IMR-90 (cell line): ENCODE measurements at regions not wholly inside any gene's neighbourhood (a gene's known extent, or its start where the extent isn't known, plus 50 kb on each side); places are given as distances from the start of the nearest gene placed in this dataset.

Experiments used
- ATAC-seq: fragments of 200-7000 bp; cut with Tn5 transposase; 2 replicates; pipeline ENCODE4 v1.9.1; 2020; ENCODE audit warnings: low read depth, mild to moderate bottlenecking, moderate library complexity
- BruUV-seq: library from RNA; stranded (reverse); fragments of 400-500 nt; replicated peaks from 2 replicates; lab custom pipeline; 2021; lab: Mats Ljungman, UMichigan
- CTCF ChIA-PET: fragments of 300-600 bp; formaldehyde crosslinking; extraction: SDS; loops from one replicate; lab custom pipeline; 2021; ENCODE audit warnings: antibody characterized with exemption; lab: Yijun Ruan, JAX
- POLR2A ChIA-PET: fragments of 300-600 bp; sonication (Branson Sonifier 250); formaldehyde crosslinking; loops from one replicate; lab custom pipeline; 2022; ENCODE audit warnings: antibody characterized with exemption; ENCODE audit not compliant: unreplicated experiment; lab: Charles Lee
- DNase-seq: peaks from one replicate; pipeline ENCODE4 v3.0.0; 2013
- H2AFZ ChIP-seq: replicated peaks from 2 replicates; pipeline ENCODE3; 2013; ENCODE audit warnings: low read length, mild to moderate bottlenecking; ENCODE audit not compliant: poor library complexity
- H2AK5ac ChIP-seq: 2 replicates; pipeline ENCODE4 v1.6.1; 2013; ENCODE audit warnings: low read depth, low read length, inconsistent platforms
- H2AK9ac ChIP-seq: replicated peaks from 2 replicates; pipeline ENCODE3; 2013; ENCODE audit warnings: mild to moderate bottlenecking, low read depth, low read length, moderate library complexity; ENCODE audit not compliant: poor library complexity
- H2BK120ac ChIP-seq: 2 replicates; pipeline ENCODE4 v1.6.1; 2013; ENCODE audit warnings: low read depth, low read length, inconsistent platforms
- H2BK15ac ChIP-seq: 3 replicates; pipeline ENCODE4 v1.6.1; 2013; ENCODE audit warnings: low read depth, low read length, inconsistent platforms
- H2BK20ac ChIP-seq: 2 replicates; pipeline ENCODE4 v1.6.1; 2013; ENCODE audit warnings: low read depth, mild to moderate bottlenecking, inconsistent platforms, low read length, moderate library complexity
- H2BK5ac ChIP-seq: 2 replicates; pipeline ENCODE4 v1.6.1; 2013; ENCODE audit warnings: mild to moderate bottlenecking, low read depth, low read length, inconsistent platforms; ENCODE audit not compliant: poor library complexity, severe bottlenecking
- H3K14ac ChIP-seq: replicated peaks from 2 replicates; pipeline ENCODE4 v1.6.1; 2013; ENCODE audit warnings: low read depth, low read length, inconsistent platforms
- H3K18ac ChIP-seq: 2 replicates; pipeline ENCODE4 v1.6.1; 2013; ENCODE audit warnings: low read depth, low read length, control low read depth
- H3K23ac ChIP-seq: 2 replicates; pipeline ENCODE4 v1.6.1; 2013; ENCODE audit warnings: low read depth, low read length, inconsistent platforms
- H3K27ac ChIP-seq: 2 replicates; pipeline ENCODE4 v1.5.1; 2013; ENCODE audit warnings: mild to moderate bottlenecking, control low read depth, low read length; ENCODE audit not compliant: insufficient read depth
- H3K27me3 ChIP-seq: 2 replicates; pipeline ENCODE4 v1.6.1; 2013; ENCODE audit warnings: low read length; ENCODE audit not compliant: control insufficient read depth, insufficient read depth
- H3K36me3 ChIP-seq: 2 replicates; pipeline ENCODE4 v1.6.1; 2013; ENCODE audit warnings: low read length, mixed read lengths; ENCODE audit not compliant: control insufficient read depth, insufficient read depth
- H3K4ac ChIP-seq: 2 replicates; pipeline ENCODE4 v1.6.1; 2013; ENCODE audit warnings: low read depth, low read length, inconsistent platforms
- H3K4me1 ChIP-seq: 2 replicates; pipeline ENCODE4 v1.6.1; 2013; ENCODE audit warnings: low read length, mixed read lengths; ENCODE audit not compliant: control insufficient read depth, insufficient read depth
- H3K4me2 ChIP-seq: 2 replicates; pipeline ENCODE4 v1.6.1; 2013; ENCODE audit warnings: low read depth, mild to moderate bottlenecking, control low read depth, low read length, moderate library complexity
- H3K4me3 ChIP-seq: 2 replicates; pipeline ENCODE4 v1.5.1; 2013; ENCODE audit warnings: low read depth, mild to moderate bottlenecking, control low read depth, low read length, moderate library complexity; ENCODE audit not compliant: insufficient read depth
- H3K56ac ChIP-seq: 2 replicates; pipeline ENCODE4 v1.6.1; 2013; ENCODE audit warnings: low read length, inconsistent platforms; ENCODE audit not compliant: insufficient read depth; ENCODE audit errors: extremely low read depth
- H3K79me1 ChIP-seq, 2 experiments: 2 replicates each; pipeline ENCODE4 v1.6.1; 2013; ENCODE audit warnings: low read length in 2 of 2, inconsistent platforms in 1 of 2, low read depth in 1 of 2
- H3K9ac ChIP-seq: 2 replicates; pipeline ENCODE4 v1.6.1; 2013; ENCODE audit warnings: low read depth, low read length, control low read depth
- H3K9me1 ChIP-seq: 2 replicates; pipeline ENCODE4 v1.6.1; 2013; ENCODE audit warnings: low read length, inconsistent platforms; ENCODE audit not compliant: insufficient read depth
- H3K9me3 ChIP-seq: 2 replicates; pipeline ENCODE4 v1.6.1; 2013; ENCODE audit warnings: low read length; ENCODE audit not compliant: control insufficient read depth, insufficient read depth
- H4K20me1 ChIP-seq: 2 replicates; pipeline ENCODE4 v1.6.1; 2013; ENCODE audit warnings: low read length, inconsistent platforms; ENCODE audit not compliant: insufficient read depth
- H4K5ac ChIP-seq: 2 replicates; pipeline ENCODE4 v1.6.1; 2013; ENCODE audit warnings: mild to moderate bottlenecking, low read depth, low read length, control low read depth
- H4K8ac ChIP-seq, 2 experiments: 2 replicates each; pipeline ENCODE4 v1.6.1; 2013; ENCODE audit warnings: low read depth in 2 of 2, low read length in 2 of 2, control low read depth in 1 of 2, inconsistent platforms in 1 of 2
- H4K91ac ChIP-seq: 2 replicates; pipeline ENCODE4 v1.6.1; 2013; ENCODE audit warnings: low read depth, low read length, inconsistent platforms; ENCODE audit not compliant: insufficient read depth
- BHLHE40 ChIP-seq: fragments of 150-350 bp; IDR thresholded peaks from 2 replicates; pipeline ENCODE4 v1.6.1; 2016; ENCODE audit warnings: mild to moderate bottlenecking, low read depth, low read length
- CEBPB ChIP-seq: IDR thresholded peaks from 2 replicates; pipeline ENCODE4 v1.6.1; 2012; ENCODE audit warnings: low read depth, low read length, improper control_type of control experiment
- CHD1 ChIP-seq: IDR thresholded peaks from 2 replicates; pipeline ENCODE4 v1.6.1; 2012; ENCODE audit warnings: low read depth, low read length, improper control_type of control experiment
- ELK1 ChIP-seq: fragments of 150-350 bp; IDR thresholded peaks from 2 replicates; pipeline ENCODE4 v1.6.1; 2016; ENCODE audit warnings: low read depth, mild to moderate bottlenecking, low read length, moderate library complexity, borderline replicate concordance
- MAFK ChIP-seq: IDR thresholded peaks from 2 replicates; pipeline ENCODE4 v1.6.1; 2012; ENCODE audit warnings: low read depth, low read length, improper control_type of control experiment
- MAZ ChIP-seq: IDR thresholded peaks from 2 replicates; pipeline ENCODE4 v1.6.1; 2012; ENCODE audit warnings: low read depth, mild to moderate bottlenecking, low read length, improper control_type of control experiment, moderate library complexity, borderline replicate concordance
- NFE2L2 ChIP-seq: fragments of 150-350 bp; IDR thresholded peaks from 2 replicates; pipeline ENCODE4 v1.6.1; 2016; ENCODE audit warnings: low read depth, mild to moderate bottlenecking, low read length
- POLR2A ChIP-seq: IDR thresholded peaks from 2 replicates; pipeline ENCODE4 v1.6.1; 2012; ENCODE audit warnings: mild to moderate bottlenecking, low read depth, low read length
- RFX5 ChIP-seq: IDR thresholded peaks from 2 replicates; pipeline ENCODE4 v1.8.0; 2012; ENCODE audit warnings: low read depth, mild to moderate bottlenecking, low read length, moderate library complexity
- SMC3 ChIP-seq: fragments of 150-350 bp; IDR thresholded peaks from 2 replicates; pipeline ENCODE4 v1.6.1; 2016; ENCODE audit warnings: low read depth, mild to moderate bottlenecking, antibody characterized with exemption, low read length, moderate library complexity
- WGBS, 2 experiments: methylation state at CpG; one replicate each; pipeline versions ENCODE4 v1.1.5 to v1.1.7; 2013; ENCODE audit warnings: missing lambda C conversion rate in 2 of 2; ENCODE audit not compliant: insufficient read length in 1 of 2; ENCODE audit errors: extremely low coverage in 2 of 2; 5-methylcytosine and 5-hydroxymethylcytosine counted together
- dilution Hi-C: fragments of 300-500 bp; cut with HindIII; formaldehyde crosslinking; loops from one replicate; pipeline ENCODE4 v1.14.3; 2018; ENCODE audit warnings: low sequenced_read_pairs; ENCODE audit not compliant: unreplicated experiment
- in situ Hi-C: fragments of 300-500 bp; cut with MboI; formaldehyde crosslinking; loops from 3 replicates; pipeline ENCODE4 v1.14.3; 2019; ENCODE audit warnings: low sequenced_read_pairs, inconsistent platforms, mixed read lengths
- intact Hi-C: fragments of 100-400 bp; cut with micrococcal nuclease; formaldehyde crosslinking; loops from 2 replicates; pipeline ENCODE4 v1.10.0; 2022

DNA sequence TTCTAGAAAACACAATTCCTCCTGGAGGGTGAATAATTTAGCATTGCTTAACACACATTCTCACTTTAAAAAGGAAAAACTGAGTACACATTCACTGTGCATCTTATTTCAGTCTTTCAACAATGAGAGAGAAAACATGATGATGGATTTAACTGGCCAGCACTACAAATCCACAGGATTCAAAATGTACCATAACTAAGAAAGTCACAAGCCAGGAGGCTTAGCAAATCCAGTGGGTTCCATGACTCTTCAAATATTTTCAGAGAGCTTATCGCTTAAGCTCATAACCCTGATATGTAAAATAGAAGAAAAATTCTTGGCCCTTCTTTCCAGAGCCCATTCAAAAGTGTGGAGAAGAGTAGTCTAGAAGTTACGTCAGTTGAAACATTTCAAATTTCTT lies 820.3 kb downstream of the LTN1 start:
- Histone ChIP-seq H3K4me1 (no peaks in the 10 kb centered on the region), H3K36me3 (no peaks in the 10 kb centered on the region), H3K56ac (no peak overlapping the region), H3K9me3 (peaks cover 2% of the 10 kb centered on the region; the same call in 1 of the 2 replicates), H3K4me3 (no peak overlapping the region), H3K18ac (no peak overlapping the region), H3K27me3 (no peaks in the 10 kb centered on the region), H3K14ac (no peak overlapping the region), H3K4ac (no peak overlapping the region), H4K8ac (0 out of 4 replicates have a peak overlapping the region, but pooled peaks of 1 of the 2 experiments have one; percentile 10), H4K20me1 (no peaks in the 10 kb centered on the region), H2BK120ac (no peak overlapping the region), H3K9ac (no peak overlapping the region), H3K9me1 (no peaks in the 10 kb centered on the region), H4K5ac (no peak overlapping the region), H2AFZ (no peak overlapping the region), H4K91ac (no peak overlapping the region), H2AK5ac (no peak overlapping the region), H2BK5ac (no peak overlapping the region), H2AK9ac (no peak overlapping the region), H3K27ac (no peak overlapping the region), H3K4me2 (no peak overlapping the region), H2BK15ac (no peak overlapping the region), H3K79me1 (no peaks in the 10 kb centered on the region), H3K23ac (no peak overlapping the region), H2BK20ac (no peak overlapping the region)
- ChIA-PET POLR2A (interaction anchor here (0.6 kb wide), 1 partner anchor 757 kb away, joined by 3 read pairs; no protein-coding TSS in a partner anchor), CTCF (no interaction called here)
- intact Hi-C loops (no loop called here), in situ Hi-C loops (no loop called here), dilution Hi-C loops (no loop called here)
- DNase-seq (no peak), ATAC-seq (no peak)
- TF ChIP-seq MAFK (no peak), MAZ (no peak), NFE2L2 (no peak), POLR2A (no peak), CEBPB (no peak), BHLHE40 (no peak), ELK1 (no peak), RFX5 (no peak), SMC3 (no peak), CHD1 (no peak)
- BruUV-seq = no TSS peak
- WGBS, 2 experiments = no CpG with 5 or more reads among the region's 2 CpGs
